PC-3 (cell line): ENCODE measurements at regions not wholly inside any gene's neighbourhood (a gene's known extent, or its start where the extent isn't known, plus 50 kb on each side); places are given as distances from the start of the nearest gene placed in this dataset.

Experiments
- EZH2 ChIP-seq: fragments of 300-600 bp; sonication (generic); IDR thresholded peaks from one replicate; pipeline ENCODE4 v1.6.1; 2017; ENCODE audit warnings: antibody characterized with exemption, mild to moderate bottlenecking, low read length; ENCODE audit not compliant: unreplicated experiment
- EZH2phosphoT487 ChIP-seq: fragments of 300-600 bp; sonication (generic); IDR thresholded peaks from 2 replicates; pipeline ENCODE4 v1.6.1; 2018; ENCODE audit warnings: mild to moderate bottlenecking, antibody characterized with exemption, low read length, borderline replicate concordance
- TF ChIP-seq, protein P1 (sequence below): fragments of 300-600 bp; sonication (generic); conservative IDR thresholded peaks from 2 replicates; pipeline ENCODE4 v1.5.1; 2017; ENCODE audit warnings: antibody characterized with exemption, low read depth, mild to moderate bottlenecking, low read length

DNA sequence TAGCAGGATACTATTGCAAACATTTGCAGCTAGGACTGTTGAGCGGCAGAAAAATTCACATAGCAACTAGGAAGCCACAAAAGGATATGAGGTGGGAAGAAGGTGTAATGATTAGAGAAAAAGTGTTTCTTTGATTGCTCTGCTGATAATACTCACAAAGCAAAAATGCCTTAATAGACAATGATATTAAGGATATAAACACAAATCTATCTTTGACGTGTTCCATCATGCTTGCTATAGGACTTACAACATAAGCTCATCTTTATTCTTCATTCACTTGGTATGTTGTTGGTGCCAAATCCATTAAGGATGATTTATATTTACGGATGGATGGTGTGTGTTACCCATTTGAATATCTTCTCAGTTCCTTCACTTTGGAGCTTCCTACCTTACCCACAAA, 309.3 kb downstream of the GPR37 start:
- no peak for TF ChIP-seq EZH2phosphoT487
- TF ChIP-seq, protein P1, sequence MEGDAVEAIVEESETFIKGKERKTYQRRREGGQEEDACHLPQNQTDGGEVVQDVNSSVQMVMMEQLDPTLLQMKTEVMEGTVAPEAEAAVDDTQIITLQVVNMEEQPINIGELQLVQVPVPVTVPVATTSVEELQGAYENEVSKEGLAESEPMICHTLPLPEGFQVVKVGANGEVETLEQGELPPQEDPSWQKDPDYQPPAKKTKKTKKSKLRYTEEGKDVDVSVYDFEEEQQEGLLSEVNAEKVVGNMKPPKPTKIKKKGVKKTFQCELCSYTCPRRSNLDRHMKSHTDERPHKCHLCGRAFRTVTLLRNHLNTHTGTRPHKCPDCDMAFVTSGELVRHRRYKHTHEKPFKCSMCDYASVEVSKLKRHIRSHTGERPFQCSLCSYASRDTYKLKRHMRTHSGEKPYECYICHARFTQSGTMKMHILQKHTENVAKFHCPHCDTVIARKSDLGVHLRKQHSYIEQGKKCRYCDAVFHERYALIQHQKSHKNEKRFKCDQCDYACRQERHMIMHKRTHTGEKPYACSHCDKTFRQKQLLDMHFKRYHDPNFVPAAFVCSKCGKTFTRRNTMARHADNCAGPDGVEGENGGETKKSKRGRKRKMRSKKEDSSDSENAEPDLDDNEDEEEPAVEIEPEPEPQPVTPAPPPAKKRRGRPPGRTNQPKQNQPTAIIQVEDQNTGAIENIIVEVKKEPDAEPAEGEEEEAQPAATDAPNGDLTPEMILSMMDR, result no peak
- TF ChIP-seq EZH2, result no peak
